ENCODE measurements at regions not wholly inside any gene's neighbourhood (a gene's known extent, or its start where the extent isn't known, plus 50 kb on each side); places are given as distances from the start of the nearest gene placed in this dataset.

DNA sequence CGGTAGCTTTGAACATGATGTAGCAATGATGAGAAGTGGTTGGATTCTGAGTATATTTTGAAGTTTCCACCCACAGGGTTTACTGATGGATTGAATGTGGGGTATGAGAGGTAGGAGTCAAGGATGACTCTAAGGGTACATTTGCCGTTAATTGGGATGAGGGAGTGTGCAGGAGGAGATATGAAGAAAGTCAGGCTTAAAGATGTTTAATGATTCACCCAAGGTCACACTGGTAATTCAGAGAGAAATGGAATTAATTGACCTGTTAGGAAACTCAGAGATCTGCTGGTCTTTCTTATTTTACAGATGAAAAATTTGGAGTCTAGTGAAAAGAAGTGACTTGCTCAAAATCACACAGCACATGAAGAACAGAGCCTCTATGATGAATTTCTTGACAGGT, 390.7 kb downstream of the GBA3 start:
- TF ChIP-seq, protein P1, sequence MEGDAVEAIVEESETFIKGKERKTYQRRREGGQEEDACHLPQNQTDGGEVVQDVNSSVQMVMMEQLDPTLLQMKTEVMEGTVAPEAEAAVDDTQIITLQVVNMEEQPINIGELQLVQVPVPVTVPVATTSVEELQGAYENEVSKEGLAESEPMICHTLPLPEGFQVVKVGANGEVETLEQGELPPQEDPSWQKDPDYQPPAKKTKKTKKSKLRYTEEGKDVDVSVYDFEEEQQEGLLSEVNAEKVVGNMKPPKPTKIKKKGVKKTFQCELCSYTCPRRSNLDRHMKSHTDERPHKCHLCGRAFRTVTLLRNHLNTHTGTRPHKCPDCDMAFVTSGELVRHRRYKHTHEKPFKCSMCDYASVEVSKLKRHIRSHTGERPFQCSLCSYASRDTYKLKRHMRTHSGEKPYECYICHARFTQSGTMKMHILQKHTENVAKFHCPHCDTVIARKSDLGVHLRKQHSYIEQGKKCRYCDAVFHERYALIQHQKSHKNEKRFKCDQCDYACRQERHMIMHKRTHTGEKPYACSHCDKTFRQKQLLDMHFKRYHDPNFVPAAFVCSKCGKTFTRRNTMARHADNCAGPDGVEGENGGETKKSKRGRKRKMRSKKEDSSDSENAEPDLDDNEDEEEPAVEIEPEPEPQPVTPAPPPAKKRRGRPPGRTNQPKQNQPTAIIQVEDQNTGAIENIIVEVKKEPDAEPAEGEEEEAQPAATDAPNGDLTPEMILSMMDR (IDR thresholded peaks at IDR 0.05) = no peak
- no peak for TF ChIP-seq POLR2AphosphoS5 (IDR thresholded peaks at IDR 0.05)
- TF ChIP-seq POLR2A (IDR thresholded peaks at IDR 0.05) = no peak
